Stomach smooth muscle (tissue), 2 donors: ENCODE measurements at regions not wholly inside any gene's neighbourhood (a gene's known extent, or its start where the extent isn't known, plus 50 kb on each side); places are given as distances from the start of the nearest gene placed in this dataset.

Experiments used
- H3K27ac ChIP-seq: one replicate; pipeline ENCODE4 v1.7.0; 2013; ENCODE audit warnings: mild to moderate bottlenecking, low read length, inconsistent platforms
- H3K27me3 ChIP-seq, 2 donors: one replicate each; pipeline ENCODE4 v1.7.0; 2013; ENCODE audit warnings: low read length in 2 of 2; ENCODE audit not compliant: insufficient read depth in 2 of 2, control insufficient read depth in 1 of 2
- H3K36me3 ChIP-seq, 2 donors: one replicate each; pipeline ENCODE4 v1.7.0; 2013; ENCODE audit warnings: low read length in 2 of 2; ENCODE audit not compliant: control insufficient read depth in 2 of 2, insufficient read depth in 2 of 2
- H3K4me1 ChIP-seq: one replicate; pipeline ENCODE4 v1.7.0; 2013; ENCODE audit warnings: low read length; ENCODE audit not compliant: control insufficient read depth, insufficient read depth
- H3K4me3 ChIP-seq, 2 donors: one replicate each; pipeline ENCODE4 v1.7.0; 2013; ENCODE audit warnings: low read length in 2 of 2
- H3K9ac ChIP-seq, 2 donors: one replicate each; pipeline ENCODE4 v1.7.0; 2013; ENCODE audit warnings: low read length in 2 of 2, mild to moderate bottlenecking in 1 of 2
- H3K9me3 ChIP-seq, 2 donors: one replicate each; pipeline ENCODE4 v1.7.0; 2013; ENCODE audit warnings: low read length in 2 of 2; ENCODE audit not compliant: control insufficient read depth in 2 of 2
- donor health status: healthy.
- donor health status: Pancreatic carcinoma.

- Histone ChIP-seq H3K4me3 (no peak overlapping the region), H3K9me3 (no peaks in the 10 kb centered on the region), H3K4me1 (peaks cover 5% of the 10 kb centered on the region), H3K27me3 (no peaks in the 10 kb centered on the region), H3K9ac (no peak overlapping the region), H3K27ac (no peak overlapping the region), H3K36me3 (no peaks in the 10 kb centered on the region)
These were observed 327.3 kb downstream of the SIPA1L2 start for GRCh38 chr1:232302376-232303221.

- no peaks in the 10 kb centered on the region for H3K9me3 ChIP-seq
- H3K9ac ChIP-seq, result no peak overlapping the region
- no peak overlapping the region for H3K4me3 ChIP-seq
- H3K27me3 ChIP-seq, result no peaks in the 10 kb centered on the region
- H3K4me1 ChIP-seq, result peaks cover 2% of the 10 kb centered on the region
- H3K27ac ChIP-seq, result no peak overlapping the region
- no peaks in the 10 kb centered on the region for H3K36me3 ChIP-seq
These were observed 328.7 kb downstream of the SIPA1L2 start for GRCh38 chr1:232301246-232301645.

DNA sequence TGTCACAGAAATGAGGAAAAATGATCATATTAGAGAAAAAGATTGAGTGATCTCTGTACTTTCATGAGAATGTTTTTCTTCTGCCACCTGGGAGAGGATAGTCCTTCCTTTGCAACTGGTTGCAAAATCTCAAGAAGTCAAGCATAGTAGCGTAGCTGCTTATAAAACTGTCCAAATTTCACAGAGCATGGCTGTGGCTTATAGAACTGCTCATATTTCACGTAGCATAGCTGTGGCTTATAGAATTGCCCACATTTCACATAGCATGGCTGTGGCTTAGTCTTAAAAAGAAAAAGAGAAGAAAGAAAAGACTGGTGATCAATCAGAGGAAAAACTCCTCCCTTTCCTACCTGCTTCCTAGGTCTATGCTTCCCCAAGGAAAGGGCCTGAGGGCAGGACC lies 329.5 kb downstream of the SIPA1L2 start:
- no peaks in the 10 kb centered on the region for H3K36me3 ChIP-seq
- no peaks in the 10 kb centered on the region for H3K4me1 ChIP-seq
- H3K4me3 ChIP-seq, result no peak overlapping the region
- no peak overlapping the region for H3K9ac ChIP-seq
- no peak overlapping the region for H3K27ac ChIP-seq
- H3K9me3 ChIP-seq, result no peaks in the 10 kb centered on the region
- H3K27me3 ChIP-seq, result no peaks in the 10 kb centered on the region

GRCh38 chr1:232296461-232296860 lies 333.5 kb downstream of the SIPA1L2 start:
- H3K36me3 ChIP-seq, result no peaks in the 10 kb centered on the region
- H3K9me3 ChIP-seq, result no peaks in the 10 kb centered on the region
- H3K4me3 ChIP-seq, result no peak overlapping the region
- H3K27ac ChIP-seq, result no peak overlapping the region
- no peaks in the 10 kb centered on the region for H3K27me3 ChIP-seq
- no peak overlapping the region for H3K9ac ChIP-seq
- no peaks in the 10 kb centered on the region for H3K4me1 ChIP-seq

DNA sequence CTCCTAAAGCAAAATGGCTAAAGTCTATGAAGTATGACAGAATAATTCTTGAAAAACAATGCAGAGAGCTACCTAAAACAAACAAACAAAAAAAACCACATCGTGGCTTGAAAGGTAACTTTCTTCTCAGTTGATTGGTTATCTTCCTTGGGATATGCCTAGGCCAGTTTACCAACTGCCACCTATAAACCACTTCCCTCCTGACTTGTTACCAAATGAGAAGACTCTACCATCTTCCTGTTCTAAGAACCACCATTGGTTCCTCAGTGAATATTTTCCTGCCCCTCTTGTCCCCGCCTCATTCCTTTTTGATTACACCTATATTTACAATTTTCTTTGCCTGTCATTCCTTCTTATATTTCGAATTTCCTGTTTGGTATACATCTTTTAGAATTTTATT lies 336.6 kb downstream of the SIPA1L2 start:
- Histone ChIP-seq H3K4me1 (no peaks in the 10 kb centered on the region), H3K36me3 (no peaks in the 10 kb centered on the region), H3K27me3 (no peaks in the 10 kb centered on the region), H3K27ac (no peak overlapping the region), H3K4me3 (no peak overlapping the region), H3K9me3 (no peaks in the 10 kb centered on the region), H3K9ac (no peak overlapping the region)

GRCh38 chr1:232292818-232293217 lies 337.1 kb downstream of the SIPA1L2 start:
- no peaks in the 10 kb centered on the region for H3K4me1 ChIP-seq
- H3K36me3 ChIP-seq, result no peaks in the 10 kb centered on the region
- no peak overlapping the region for H3K9ac ChIP-seq
- H3K27ac ChIP-seq, result no peak overlapping the region
- no peak overlapping the region for H3K4me3 ChIP-seq
- H3K9me3 ChIP-seq, result no peaks in the 10 kb centered on the region
- no peaks in the 10 kb centered on the region for H3K27me3 ChIP-seq

DNA sequence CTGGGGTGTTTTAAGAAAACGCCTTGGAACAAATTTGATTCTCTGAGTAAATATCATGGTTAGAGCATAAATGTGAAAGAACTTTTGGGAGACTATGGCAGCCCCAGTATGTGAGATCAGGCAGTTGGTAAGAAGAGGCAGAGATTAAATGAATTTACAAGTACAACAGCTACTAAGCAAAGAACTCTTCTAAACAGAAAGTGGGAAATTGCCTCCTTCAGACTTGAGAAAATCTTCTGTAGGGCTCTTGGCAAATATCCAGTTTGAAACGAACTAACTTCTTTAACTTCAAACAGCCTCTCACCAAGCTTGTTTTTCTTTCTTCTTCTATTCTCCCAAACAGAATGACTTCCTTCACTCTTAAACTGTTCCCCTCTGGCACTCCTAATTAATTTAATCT lies 337.7 kb downstream of the SIPA1L2 start:
- H3K9ac ChIP-seq, result no peak overlapping the region
- H3K9me3 ChIP-seq, result no peaks in the 10 kb centered on the region
- H3K4me1 ChIP-seq, result no peaks in the 10 kb centered on the region
- no peaks in the 10 kb centered on the region for H3K27me3 ChIP-seq
- H3K27ac ChIP-seq, result no peak overlapping the region
- H3K36me3 ChIP-seq, result no peaks in the 10 kb centered on the region
- no peak overlapping the region for H3K4me3 ChIP-seq

GRCh38 chr1:232291681-232292080 lies 338.3 kb downstream of the SIPA1L2 start:
- Histone ChIP-seq H3K36me3 (no peaks in the 10 kb centered on the region), H3K4me3 (no peak overlapping the region), H3K27me3 (no peaks in the 10 kb centered on the region), H3K9ac (no peak overlapping the region), H3K9me3 (no peaks in the 10 kb centered on the region), H3K4me1 (no peaks in the 10 kb centered on the region), H3K27ac (no peak overlapping the region)

DNA sequence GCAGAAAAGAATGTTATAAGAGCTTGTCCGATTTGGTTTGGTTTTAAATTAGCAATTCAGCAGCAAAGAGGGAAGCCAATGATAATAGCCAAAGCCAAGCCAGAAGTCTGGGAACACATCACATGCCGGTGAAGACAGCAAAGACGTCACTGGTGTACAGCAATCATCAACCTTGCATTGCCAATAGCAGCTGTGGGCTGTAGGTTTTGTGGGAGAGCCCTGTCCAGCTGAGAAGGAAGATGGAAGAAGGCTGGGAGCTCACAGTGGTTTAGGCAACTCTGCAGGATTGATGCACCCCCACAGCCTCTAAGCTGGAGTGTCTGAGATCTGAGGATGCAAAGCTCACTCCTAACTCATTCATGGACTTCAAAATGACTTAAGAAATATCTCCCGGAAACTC lies 338.7 kb downstream of the SIPA1L2 start:
- no peaks in the 10 kb centered on the region for H3K36me3 ChIP-seq
- H3K4me3 ChIP-seq, result no peak overlapping the region
- H3K9ac ChIP-seq, result no peak overlapping the region
- no peak overlapping the region for H3K27ac ChIP-seq
- H3K27me3 ChIP-seq, result no peaks in the 10 kb centered on the region
- no peaks in the 10 kb centered on the region for H3K4me1 ChIP-seq
- H3K9me3 ChIP-seq, result no peaks in the 10 kb centered on the region

GRCh38 chr1:232290570-232290969 lies 339.4 kb downstream of the SIPA1L2 start:
- Histone ChIP-seq H3K27ac (no peak overlapping the region), H3K9me3 (no peaks in the 10 kb centered on the region), H3K27me3 (no peaks in the 10 kb centered on the region), H3K4me1 (no peaks in the 10 kb centered on the region), H3K4me3 (no peak overlapping the region), H3K9ac (no peak overlapping the region), H3K36me3 (no peaks in the 10 kb centered on the region)
